OCI-LY1 (cell line): ENCODE measurements at regions not wholly inside any gene's neighbourhood (a gene's known extent, or its start where the extent isn't known, plus 50 kb on each side); places are given as distances from the start of the nearest gene placed in this dataset.

Experiments used
- H2AFZ ChIP-seq: fragments of 200-600 bp; sonication (generic), shearing (Covaris generic); 2 replicates; pipeline ENCODE4 v1.6.0; 2014; ENCODE audit warnings: antibody characterized with exemption, mild to moderate bottlenecking, low read length
- H3F3A ChIP-seq: fragments of 200-600 bp; sonication (generic), shearing (Covaris generic); 2 replicates; pipeline ENCODE4 v1.6.0; 2014; ENCODE audit warnings: mild to moderate bottlenecking, antibody characterized with exemption, low read length, moderate library complexity; ENCODE audit not compliant: insufficient read depth
- H3K27ac ChIP-seq: fragments of 200-600 bp; sonication (generic); 2 replicates; pipeline ENCODE4 v1.5.1; 2014; ENCODE audit warnings: low read length, mixed run types, mild to moderate bottlenecking, low read depth; ENCODE audit not compliant: poor library complexity, severe bottlenecking
- H3K27me3 ChIP-seq: fragments of 200-600 bp; sonication (generic); 2 replicates; pipeline ENCODE4 v1.6.0; 2014; ENCODE audit warnings: antibody characterized with exemption, mild to moderate bottlenecking, low read length, moderate library complexity; ENCODE audit not compliant: insufficient read depth
- H3K36me3 ChIP-seq: fragments of 200-600 bp; sonication (generic); 2 replicates; pipeline ENCODE4 v1.6.1; 2014; ENCODE audit warnings: mild to moderate bottlenecking, antibody characterized with exemption, low read length, moderate library complexity, mixed read lengths; ENCODE audit not compliant: insufficient read depth
- H3K4me1 ChIP-seq: fragments of 200-600 bp; sonication (generic); 2 replicates; pipeline ENCODE4 v1.5.1; 2014; ENCODE audit warnings: mild to moderate bottlenecking, low read length, moderate library complexity; ENCODE audit not compliant: insufficient read depth, severe bottlenecking
- H3K4me2 ChIP-seq: fragments of 200-600 bp; sonication (generic), shearing (Covaris generic); 2 replicates; pipeline ENCODE4 v1.6.1; 2014; ENCODE audit warnings: low read length
- H3K4me3 ChIP-seq: fragments of 200-600 bp; sonication (generic); 2 replicates; pipeline ENCODE4 v1.5.1; 2014; ENCODE audit warnings: low read length, low read depth, mild to moderate bottlenecking, mixed read lengths; ENCODE audit not compliant: poor library complexity, severe bottlenecking
- H3K79me2 ChIP-seq: fragments of 200-600 bp; shearing (Covaris generic); 2 replicates; pipeline ENCODE4 v1.6.1; 2016; ENCODE audit warnings: mixed run types, low read length, mixed read lengths; ENCODE audit not compliant: insufficient read depth
- H3K9ac ChIP-seq: fragments of 200-600 bp; sonication (generic), shearing (Covaris generic); 2 replicates; pipeline ENCODE4 v1.6.1; 2014; ENCODE audit warnings: mild to moderate bottlenecking, low read length, mixed read lengths
- H3K9me2 ChIP-seq: fragments of 200-600 bp; sonication (generic), shearing (Covaris generic); 2 replicates; pipeline ENCODE4 v1.6.1; 2014; ENCODE audit warnings: low read depth, mild to moderate bottlenecking, low read length, mixed read lengths
- H3K9me3 ChIP-seq: fragments of 200-600 bp; shearing (Covaris generic); 2 replicates; pipeline ENCODE4 v1.6.1; 2014; ENCODE audit warnings: low read length, mixed read lengths
- H4K20me1 ChIP-seq: fragments of 200-600 bp; sonication (generic), shearing (Covaris generic); 2 replicates; pipeline ENCODE4 v1.6.0; 2016; ENCODE audit warnings: mild to moderate bottlenecking, low read length; ENCODE audit not compliant: insufficient read depth
- CTCF ChIP-seq: fragments of 200-600 bp; sonication (generic), shearing (Covaris generic); IDR thresholded peaks from 2 replicates; pipeline ENCODE4 v1.5.1; 2017; ENCODE audit warnings: mild to moderate bottlenecking, antibody characterized with exemption, low read length, moderate library complexity, mixed read lengths
- EZH2 ChIP-seq: fragments of 200-600 bp; sonication (generic), shearing (Covaris generic); IDR thresholded peaks from 2 replicates; pipeline ENCODE4 v1.8.0; 2017; ENCODE audit warnings: borderline replicate concordance, mixed run types, mild to moderate bottlenecking, antibody characterized with exemption, low read length, moderate library complexity, mixed read lengths

- H3K4me1 ChIP-seq = no peaks in the 10 kb centered on the region
- H3K9me3 ChIP-seq = no peaks in the 10 kb centered on the region
- no peak overlapping the region for H3K9ac ChIP-seq
- H2AFZ ChIP-seq = no peak overlapping the region
- H4K20me1 ChIP-seq = no peaks in the 10 kb centered on the region
- H3K36me3 ChIP-seq = no peaks in the 10 kb centered on the region
- H3K4me3 ChIP-seq = no peak overlapping the region
- H3K4me2 ChIP-seq = no peak overlapping the region
- no peaks in the 10 kb centered on the region for H3K9me2 ChIP-seq
- no peak overlapping the region for H3K27ac ChIP-seq
- H3K79me2 ChIP-seq = no peaks in the 10 kb centered on the region
- no peak for TF ChIP-seq EZH2
- TF ChIP-seq CTCF = no peak
- no peaks in the 10 kb centered on the region for H3K27me3 ChIP-seq
- no peaks in the 10 kb centered on the region for H3F3A ChIP-seq
These were observed 292.9 kb upstream of the SALL1 start for GRCh38 chr16:51443934-51444333.

GRCh38 chr16:51442141-51442870, 291.2 kb upstream of the SALL1 start:
- no peaks in the 10 kb centered on the region for H3K9me3 ChIP-seq
- TF ChIP-seq CTCF (no peak), EZH2 (no peak)
- H3K27ac ChIP-seq = no peak overlapping the region
- H3K79me2 ChIP-seq = no peaks in the 10 kb centered on the region
- H3K4me2 ChIP-seq = no peak overlapping the region
- no peaks in the 10 kb centered on the region for H3K27me3 ChIP-seq
- H4K20me1 ChIP-seq = no peaks in the 10 kb centered on the region
- no peak overlapping the region for H2AFZ ChIP-seq
- no peaks in the 10 kb centered on the region for H3F3A ChIP-seq
- H3K9me2 ChIP-seq = no peaks in the 10 kb centered on the region
- no peak overlapping the region for H3K9ac ChIP-seq
- no peak overlapping the region for H3K4me3 ChIP-seq
- H3K4me1 ChIP-seq = no peaks in the 10 kb centered on the region
- no peaks in the 10 kb centered on the region for H3K36me3 ChIP-seq

GRCh38 chr16:51440131-51440889, 289.2 kb upstream of the SALL1 start:
- H3K4me2 ChIP-seq = no peak overlapping the region
- no peaks in the 10 kb centered on the region for H3K9me3 ChIP-seq
- H4K20me1 ChIP-seq = no peaks in the 10 kb centered on the region
- no peaks in the 10 kb centered on the region for H3K27me3 ChIP-seq
- H3K9me2 ChIP-seq = no peaks in the 10 kb centered on the region
- H3K27ac ChIP-seq = no peak overlapping the region
- no peaks in the 10 kb centered on the region for H3K4me1 ChIP-seq
- H3K4me3 ChIP-seq = no peak overlapping the region
- no peaks in the 10 kb centered on the region for H3F3A ChIP-seq
- no peaks in the 10 kb centered on the region for H3K79me2 ChIP-seq
- H3K36me3 ChIP-seq = no peaks in the 10 kb centered on the region
- no peak for TF ChIP-seq EZH2
- no peak for TF ChIP-seq CTCF
- no peak overlapping the region for H2AFZ ChIP-seq
- H3K9ac ChIP-seq = no peak overlapping the region
